SK-N-SH (cell line): ENCODE measurements at regions not wholly inside any gene's neighbourhood (a gene's known extent, or its start where the extent isn't known, plus 50 kb on each side); places are given as distances from the start of the nearest gene placed in this dataset.

Experiments
- CTCF ChIA-PET: fragments of 300-600, 350-600 bp; formaldehyde crosslinking; extraction: SDS; loops from one replicate; lab custom pipeline; 2021; lab: Yijun Ruan, JAX
- POLR2A ChIA-PET: fragments of 350-600 bp; sonication (Branson Sonifier 250); formaldehyde crosslinking; extraction: SDS; loops from one replicate; lab custom pipeline; 2020; ENCODE audit warnings: antibody characterized with exemption, inconsistent platforms; lab: Yijun Ruan, JAX
- DNase-seq: peaks from one replicate; pipeline ENCODE4 v3.0.0; 2012
- H2AFZ ChIP-seq: fragments of 200-600 bp; sonication (generic); 2 replicates; pipeline ENCODE4 v1.8.1; 2016; ENCODE audit warnings: antibody characterized with exemption, mild to moderate bottlenecking, low read depth
- H3F3A ChIP-seq: fragments of 200-600 bp; sonication (generic); replicated peaks from 2 replicates; pipeline ENCODE3; 2016; ENCODE audit warnings: antibody characterized with exemption, mild to moderate bottlenecking; ENCODE audit not compliant: insufficient read depth
- H3K27ac ChIP-seq, 2 experiments: fragments of 200-500 bp in 1 of 2; fragments of 200-600 bp in 1 of 2; sonication (Bioruptor generic) in 1 of 2; sonication (generic), shearing (Covaris generic) in 1 of 2; 2 replicates each; pipeline versions ENCODE4 v1.5.1 to v1.6.1; 2014 to 2016; ENCODE audit warnings: low read depth in 2 of 2, inconsistent platforms in 1 of 2, low read length in 1 of 2, mild to moderate bottlenecking in 1 of 2, mixed read lengths in 1 of 2
- H3K27me3 ChIP-seq: fragments of 200-600 bp; sonication (generic), shearing (Covaris generic); 2 replicates; pipeline ENCODE4 v1.6.1; 2016; ENCODE audit warnings: mixed run types; ENCODE audit not compliant: insufficient read depth
- H3K36me3 ChIP-seq, 2 experiments: fragments of 200-500 bp in 1 of 2; fragments of 200-600 bp in 1 of 2; sonication (Bioruptor generic) in 1 of 2; sonication (generic) in 1 of 2; replicated peaks in 1 of 2; 2 replicates each; pipeline versions ENCODE3 to v1.5.1; 2014 to 2016; ENCODE audit warnings: low read length in 1 of 2, mild to moderate bottlenecking in 1 of 2; ENCODE audit not compliant: insufficient read depth in 2 of 2, control insufficient read depth in 1 of 2
- H3K4me1 ChIP-seq, 2 experiments: fragments of 200-500 bp in 1 of 2; fragments of 200-600 bp in 1 of 2; sonication (Bioruptor generic) in 1 of 2; sonication (generic), shearing (Covaris generic) in 1 of 2; 2 replicates each; pipeline versions ENCODE4 v1.5.1 to v1.6.1; 2014 to 2016; ENCODE audit warnings: low read depth in 1 of 2, low read length in 1 of 2, mixed run types in 1 of 2; ENCODE audit not compliant: insufficient read depth in 2 of 2, control insufficient read depth in 1 of 2
- H3K4me2 ChIP-seq: fragments of 200-600 bp; sonication (generic), shearing (Covaris generic); 2 replicates; pipeline ENCODE4 v1.6.1; 2017; ENCODE audit warnings: mixed run types
- H3K4me3 ChIP-seq, 2 experiments: fragments of 200-500 bp in 1 of 2; fragments of 200-600 bp in 1 of 2; sonication (Bioruptor generic) in 1 of 2; sonication (generic), shearing (Covaris generic) in 1 of 2; 2 replicates each; pipeline versions ENCODE4 v1.5.1 to v1.8.1; 2014 to 2016; ENCODE audit warnings: low read depth in 2 of 2, inconsistent platforms in 1 of 2, low read length in 1 of 2, mild to moderate bottlenecking in 1 of 2, mixed read lengths in 1 of 2, moderate library complexity in 1 of 2
- H3K79me2 ChIP-seq: fragments of 200-600 bp; sonication (generic); 2 replicates; pipeline ENCODE4 v1.8.1; 2017; ENCODE audit warnings: mild to moderate bottlenecking; ENCODE audit not compliant: insufficient read depth
- H3K9ac ChIP-seq: fragments of 200-600 bp; sonication (generic); 2 replicates; pipeline ENCODE4 v1.6.1; 2017; ENCODE audit warnings: mixed run types
- H3K9me2 ChIP-seq: fragments of 200-600 bp; sonication (generic); 2 replicates; pipeline ENCODE4 v1.6.1; 2017; ENCODE audit warnings: mixed run types
- H3K9me3 ChIP-seq: fragments of 200-600 bp; sonication (generic); 2 replicates; pipeline ENCODE4 v1.6.1; 2017; ENCODE audit warnings: mixed run types, mild to moderate bottlenecking, moderate library complexity
- H4K20me1 ChIP-seq: fragments of 200-600 bp; sonication (generic); 2 replicates; pipeline ENCODE4 v1.6.1; 2017; ENCODE audit warnings: mild to moderate bottlenecking, mixed run types; ENCODE audit not compliant: insufficient read depth
- CHD2 ChIP-seq: fragments of 150-350 bp; IDR thresholded peaks from 2 replicates; pipeline ENCODE4 v1.6.1; 2018; ENCODE audit warnings: low read length; ENCODE audit not compliant: partially characterized antibody
- CTCF ChIP-seq: fragments of 200-600 bp; sonication (generic); IDR thresholded peaks from 2 replicates; pipeline ENCODE4 v1.6.1; 2017; ENCODE audit warnings: antibody characterized with exemption, mild to moderate bottlenecking, moderate library complexity
- FOSL2 ChIP-seq: IDR thresholded peaks from 2 replicates; pipeline ENCODE4 v1.4.0; 2012; ENCODE audit warnings: low read depth, mild to moderate bottlenecking, moderate library complexity, borderline replicate concordance
- FOXM1 ChIP-seq: IDR thresholded peaks from 2 replicates; pipeline ENCODE4 v1.4.0; 2012; ENCODE audit warnings: low read depth, mild to moderate bottlenecking
- JUND ChIP-seq: IDR thresholded peaks from 2 replicates; pipeline ENCODE4 v1.4.0; 2012
- MEF2A ChIP-seq: IDR thresholded peaks from 2 replicates; pipeline ENCODE4 v1.4.0; 2012; ENCODE audit warnings: low read depth, borderline replicate concordance
- NFIC ChIP-seq: IDR thresholded peaks from 2 replicates; pipeline ENCODE4 v1.4.0; 2012; ENCODE audit warnings: borderline replicate concordance
- NRF1 ChIP-seq: IDR thresholded peaks from 2 replicates; pipeline ENCODE4 v1.6.1; 2012; ENCODE audit warnings: low read depth, mild to moderate bottlenecking, low read length
- RAD21 ChIP-seq: IDR thresholded peaks from 2 replicates; pipeline ENCODE4 v1.6.1; 2012; ENCODE audit warnings: mild to moderate bottlenecking, low read length
- REST ChIP-seq: IDR thresholded peaks from 2 replicates; pipeline ENCODE4 v1.6.1; 2012; ENCODE audit warnings: mild to moderate bottlenecking, low read depth, low read length, moderate library complexity
- RFX5 ChIP-seq: IDR thresholded peaks from 2 replicates; pipeline ENCODE4 v1.6.1; 2012; ENCODE audit warnings: mild to moderate bottlenecking, improper control_type of control experiment, low read length
- SIN3A ChIP-seq: IDR thresholded peaks from 2 replicates; pipeline ENCODE4 v1.6.1; 2012; ENCODE audit warnings: low read depth, mild to moderate bottlenecking, low read length, moderate library complexity, borderline replicate concordance
- SMC3 ChIP-seq: IDR thresholded peaks from 2 replicates; pipeline ENCODE4 v1.6.1; 2012; ENCODE audit warnings: low read depth, low read length, improper control_type of control experiment
- TEAD4 ChIP-seq: IDR thresholded peaks from 2 replicates; pipeline ENCODE4 v1.4.0; 2012; ENCODE audit warnings: mild to moderate bottlenecking, borderline replicate concordance; ENCODE audit not compliant: insufficient read depth
- YY1 ChIP-seq: IDR thresholded peaks from 2 replicates; pipeline ENCODE4 v1.4.0; 2012; ENCODE audit warnings: low read depth, mild to moderate bottlenecking
- WGBS: methylation state at CpG from one replicate; pipeline ENCODE4 v1.1.6; 2017; ENCODE audit warnings: low lambda C conversion rate; 5-methylcytosine and 5-hydroxymethylcytosine counted together

- Histone ChIP-seq H3K4me1 (no peaks in the 10 kb centered on the region), H4K20me1 (no peaks in the 10 kb centered on the region), H2AFZ (no peak overlapping the region), H3K4me3 (no peak overlapping the region), H3K27me3 (no peaks in the 10 kb centered on the region), H3F3A (no peaks in the 10 kb centered on the region), H3K9ac (no peak overlapping the region), H3K4me2 (no peak overlapping the region), H3K27ac (no peak overlapping the region), H3K9me3 (no peaks in the 10 kb centered on the region), H3K36me3 (no peaks in the 10 kb centered on the region), H3K9me2 (no peaks in the 10 kb centered on the region), H3K79me2 (no peaks in the 10 kb centered on the region)
- DNase-seq = no peak
- POLR2A ChIA-PET = no interaction called here
- CTCF ChIA-PET = interaction anchor here (1.1 kb wide), 1 partner anchor 15 kb away, joined by 3 read pairs; no protein-coding TSS in a partner anchor
- TF ChIP-seq MEF2A = no peak
- no peak for TF ChIP-seq SMC3
- no peak for TF ChIP-seq CHD2
- TF ChIP-seq YY1 = no peak
- no peak for TF ChIP-seq NFIC
- no peak for TF ChIP-seq CTCF
- TF ChIP-seq TEAD4 = no peak
- WGBS = 4% methylated on average over 3 of the region's 3 CpGs
Measured at GRCh38 chr2:84214455-84214854, 244.6 kb downstream of the SUCLG1 start.

- no peak overlapping the region for H3K4me3 ChIP-seq
- no peaks in the 10 kb centered on the region for H3K9me3 ChIP-seq
- CTCF ChIA-PET = no interaction called here
Measured at GRCh38 chr2:84212611-84213314, 246.3 kb downstream of the SUCLG1 start.

More at GRCh38 chr2:84212611-84213314, 246.3 kb downstream of the SUCLG1 start:
- no peaks in the 10 kb centered on the region for H4K20me1 ChIP-seq
- no peak overlapping the region for H3K9ac ChIP-seq
- no peak for DNase-seq
- H3K4me1 ChIP-seq = no peaks in the 10 kb centered on the region
- H3K9me2 ChIP-seq = no peaks in the 10 kb centered on the region
- H3K36me3 ChIP-seq = no peaks in the 10 kb centered on the region
- no peak for TF ChIP-seq REST
- TF ChIP-seq FOXM1 = no peak
- TF ChIP-seq SIN3A = no peak
- TF ChIP-seq NRF1 = no peak
- TF ChIP-seq MEF2A = no peak
- TF ChIP-seq JUND = no peak
- TF ChIP-seq RFX5 = no peak
- TF ChIP-seq RAD21 = no peak
- TF ChIP-seq NFIC = no peak
- no peak for TF ChIP-seq FOSL2
- H3K27ac ChIP-seq = no peak overlapping the region
- no peak overlapping the region for H2AFZ ChIP-seq
- no peaks in the 10 kb centered on the region for H3K79me2 ChIP-seq
- no peaks in the 10 kb centered on the region for H3K27me3 ChIP-seq
- WGBS = 2% methylated on average over 5 of the region's 5 CpGs
- H3K4me2 ChIP-seq = no peak overlapping the region
- POLR2A ChIA-PET = no interaction called here
- H3F3A ChIP-seq = no peaks in the 10 kb centered on the region
